CD14-positive monocyte (primary cell): ENCODE measurements at regions not wholly inside any gene's neighbourhood (a gene's known extent, or its start where the extent isn't known, plus 50 kb on each side); places are given as distances from the start of the nearest gene placed in this dataset.
A peak's percentile ranks its signal among the peaks of the same experiment; 100 is the strongest.

Source experiments
- DNase-seq, 3 donors: peaks; one replicate each; pipeline ENCODE4 v3.0.0-alpha.2; 2011 to 2022
- H2AFZ ChIP-seq: 2 replicates; pipeline ENCODE4 v1.6.0; 2012; ENCODE audit warnings: mild to moderate bottlenecking, low read depth, low read length, inconsistent platforms; ENCODE audit not compliant: insufficient read depth, poor library complexity, severe bottlenecking
- H3K27ac ChIP-seq, 2 donors: 1 replicate in 1 of 2; 2 replicates in 1 of 2; pipeline ENCODE4 v1.5.1; 2012 to 2013; ENCODE audit warnings: low read length in 2 of 2, control low read depth in 1 of 2, inconsistent platforms in 1 of 2, low read depth in 1 of 2, mild to moderate bottlenecking in 1 of 2
- H3K27me3 ChIP-seq, 2 donors: one replicate each; pipeline versions ENCODE4 v1.6.0 to v1.6.1; 2011 to 2013; ENCODE audit warnings: low read length in 2 of 2; ENCODE audit not compliant: control insufficient read depth in 2 of 2, insufficient read depth in 2 of 2
- H3K36me3 ChIP-seq, 2 donors: replicated peaks in 1 of 2; 1 replicate in 1 of 2; 2 replicates in 1 of 2; pipeline versions ENCODE4 v1.5.1 to v1.6.1; 2012 to 2013; ENCODE audit warnings: low read length in 2 of 2, control low read depth in 1 of 2, inconsistent platforms in 1 of 2, mild to moderate bottlenecking in 1 of 2; ENCODE audit not compliant: insufficient read depth in 2 of 2, control insufficient read depth in 1 of 2
- H3K4me1 ChIP-seq, 2 donors: 1 replicate in 1 of 2; 2 replicates in 1 of 2; pipeline versions ENCODE4 v1.5.1 to v1.6.1; 2012 to 2013; ENCODE audit warnings: low read length in 2 of 2, control low read depth in 1 of 2, inconsistent platforms in 1 of 2, mild to moderate bottlenecking in 1 of 2, moderate library complexity in 1 of 2; ENCODE audit not compliant: insufficient read depth in 2 of 2, control insufficient read depth in 1 of 2
- H3K4me2 ChIP-seq: replicated peaks from 2 replicates; pipeline ENCODE3; 2012; ENCODE audit warnings: low read length, moderate library complexity, mild to moderate bottlenecking; ENCODE audit not compliant: poor library complexity, severe bottlenecking; ENCODE audit errors: extremely low read depth
- H3K4me3 ChIP-seq, 3 experiments: fragments of 200-600 bp in 1 of 3; sonication (generic) in 1 of 3; replicated peaks in 1 of 3; 1 replicate in 2 of 3; 2 replicates in 1 of 3; pipeline ENCODE4 v1.5.1; 2011 to 2013; ENCODE audit warnings: low read length in 3 of 3, mild to moderate bottlenecking in 3 of 3, control low read depth in 2 of 3, low read depth in 2 of 3, inconsistent platforms in 1 of 3, moderate library complexity in 1 of 3
- H3K79me2 ChIP-seq: 2 replicates; pipeline ENCODE4 v1.6.0; 2012; ENCODE audit warnings: mild to moderate bottlenecking, control low read depth, inconsistent platforms, low read length, moderate library complexity; ENCODE audit not compliant: insufficient read depth
- H3K9ac ChIP-seq: 2 replicates; pipeline ENCODE4 v1.6.0; 2017; ENCODE audit warnings: low read length, mild to moderate bottlenecking; ENCODE audit not compliant: insufficient read depth, poor library complexity, severe bottlenecking
- H3K9me3 ChIP-seq, 2 donors: replicated peaks in 1 of 2; 1 replicate in 1 of 2; 2 replicates in 1 of 2; pipeline versions ENCODE4 v1.5.1 to v1.6.1; 2012 to 2013; ENCODE audit warnings: low read length in 2 of 2, control low read depth in 1 of 2; ENCODE audit not compliant: control insufficient read depth in 1 of 2, insufficient read depth in 1 of 2
- H4K20me1 ChIP-seq: 2 replicates; pipeline ENCODE4 v1.6.0; 2012; ENCODE audit warnings: mild to moderate bottlenecking, low read length, control low read depth, moderate library complexity; ENCODE audit not compliant: insufficient read depth
- H3K27ac Mint-ChIP-seq, 7 donors: one replicate each; pipeline ENCODE4 v1.8.0; 2020; ENCODE audit warnings: mild to moderate bottlenecking in 7 of 7, mixed read lengths in 7 of 7, moderate library complexity in 6 of 7, inconsistent platforms in 2 of 7
- H3K27me3 Mint-ChIP-seq, 3 donors: one replicate each; pipeline ENCODE4 v1.8.0; 2021 to 2022; ENCODE audit warnings: low read depth in 3 of 3, mild to moderate bottlenecking in 3 of 3, mixed read lengths in 3 of 3, moderate library complexity in 3 of 3, inconsistent platforms in 1 of 3
- H3K36me3 Mint-ChIP-seq, 2 donors: one replicate each; pipeline ENCODE4 v1.8.0; 2020; ENCODE audit warnings: mixed read lengths in 2 of 2, inconsistent platforms in 1 of 2, mild to moderate bottlenecking in 1 of 2
- H3K4me1 Mint-ChIP-seq: one replicate; pipeline ENCODE4 v1.8.0; 2020; ENCODE audit warnings: mild to moderate bottlenecking, mixed read lengths
- H3K4me3 Mint-ChIP-seq, 2 donors: one replicate each; pipeline ENCODE4 v1.8.0; 2020; ENCODE audit warnings: mild to moderate bottlenecking in 2 of 2, mixed read lengths in 2 of 2, moderate library complexity in 1 of 2
- H3K9me3 Mint-ChIP-seq, 7 donors: one replicate each; pipeline ENCODE4 v1.8.0; 2020 to 2022; ENCODE audit warnings: mixed read lengths in 7 of 7, mild to moderate bottlenecking in 6 of 7, moderate library complexity in 6 of 7, inconsistent platforms in 2 of 7
- WGBS: methylation state at CpG from one replicate; pipeline ENCODE4 v1.1.5; 2013; ENCODE audit warnings: missing lambda C conversion rate; ENCODE audit not compliant: insufficient coverage; 5-methylcytosine and 5-hydroxymethylcytosine counted together
- intact Hi-C, 2 donors: fragments of 100-400 bp; cut with micrococcal nuclease; formaldehyde crosslinking; loops; one replicate each; pipeline versions ENCODE4 v1.15.0 to v1.15.1; 2023
- TF ChIP-seq, protein P1 (sequence below): fragments of 200-600 bp; IDR thresholded peaks from one replicate; pipeline ENCODE4 v1.8.0; 2022; ENCODE audit warnings: antibody characterized with exemption, mild to moderate bottlenecking

DNA sequence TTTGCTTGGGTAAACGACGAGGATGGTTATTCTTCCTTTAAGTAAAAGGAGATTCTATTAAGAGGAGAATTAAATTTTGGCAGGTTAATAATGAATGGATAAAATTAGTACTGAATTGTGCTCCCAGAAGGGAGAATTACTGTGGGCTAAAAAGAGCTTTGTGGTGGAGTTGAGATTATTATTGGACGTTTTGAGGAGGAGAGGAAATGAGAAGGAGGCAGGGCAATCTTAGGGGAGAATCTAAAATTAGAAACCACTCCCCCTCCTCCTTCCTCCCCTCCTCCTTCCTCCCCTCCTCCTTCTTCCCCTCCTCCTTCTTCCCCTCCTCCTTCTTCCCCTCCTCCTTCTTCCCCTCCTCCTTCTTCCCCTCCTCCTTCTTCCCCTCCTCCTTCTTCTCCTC, 331.8 kb downstream of the PRL start:
- H3K27ac ChIP-seq = peak overlapping the region in 1 of 2 donors; percentile 43
- no peaks in the 10 kb centered on the region for H4K20me1 ChIP-seq
- Mint-ChIP-seq H3K4me3 (peak overlapping the region in 1 of 2 donors; percentile 67), H3K36me3 (no peaks in the 10 kb centered on the region), H3K27me3 (peaks cover 0 to 2% (median 2%) of the 10 kb centered on the region in 3 donors), H3K27ac (peak overlapping the region in 3 of 7 donors; percentile 38 to 63 (median 43)), H3K4me1 (peaks cover 21% of the 10 kb centered on the region), H3K9me3 (no peaks in the 10 kb centered on the region)
- peak overlapping the region in 1 of 3 experiments; percentile 3 for H3K4me3 ChIP-seq
- intact Hi-C loops = no loop called here
- TF ChIP-seq, protein P1, sequence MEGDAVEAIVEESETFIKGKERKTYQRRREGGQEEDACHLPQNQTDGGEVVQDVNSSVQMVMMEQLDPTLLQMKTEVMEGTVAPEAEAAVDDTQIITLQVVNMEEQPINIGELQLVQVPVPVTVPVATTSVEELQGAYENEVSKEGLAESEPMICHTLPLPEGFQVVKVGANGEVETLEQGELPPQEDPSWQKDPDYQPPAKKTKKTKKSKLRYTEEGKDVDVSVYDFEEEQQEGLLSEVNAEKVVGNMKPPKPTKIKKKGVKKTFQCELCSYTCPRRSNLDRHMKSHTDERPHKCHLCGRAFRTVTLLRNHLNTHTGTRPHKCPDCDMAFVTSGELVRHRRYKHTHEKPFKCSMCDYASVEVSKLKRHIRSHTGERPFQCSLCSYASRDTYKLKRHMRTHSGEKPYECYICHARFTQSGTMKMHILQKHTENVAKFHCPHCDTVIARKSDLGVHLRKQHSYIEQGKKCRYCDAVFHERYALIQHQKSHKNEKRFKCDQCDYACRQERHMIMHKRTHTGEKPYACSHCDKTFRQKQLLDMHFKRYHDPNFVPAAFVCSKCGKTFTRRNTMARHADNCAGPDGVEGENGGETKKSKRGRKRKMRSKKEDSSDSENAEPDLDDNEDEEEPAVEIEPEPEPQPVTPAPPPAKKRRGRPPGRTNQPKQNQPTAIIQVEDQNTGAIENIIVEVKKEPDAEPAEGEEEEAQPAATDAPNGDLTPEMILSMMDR = no peak
- no peak overlapping the region for H3K9ac ChIP-seq
- peaks cover 10 to 14% of the 10 kb centered on the region in 2 donors for H3K4me1 ChIP-seq
- H3K4me2 ChIP-seq = peak overlapping the region; percentile 36
- H3K9me3 ChIP-seq = no peaks in the 10 kb centered on the region
- no peaks in the 10 kb centered on the region for H3K27me3 ChIP-seq
- no peaks in the 10 kb centered on the region for H3K79me2 ChIP-seq
- no peak for DNase-seq
- no peaks in the 10 kb centered on the region for H3K36me3 ChIP-seq
- peak overlapping the region; percentile 19 for H2AFZ ChIP-seq
- 85% methylated on average over 2 of the region's 3 CpGs for WGBS

DNA sequence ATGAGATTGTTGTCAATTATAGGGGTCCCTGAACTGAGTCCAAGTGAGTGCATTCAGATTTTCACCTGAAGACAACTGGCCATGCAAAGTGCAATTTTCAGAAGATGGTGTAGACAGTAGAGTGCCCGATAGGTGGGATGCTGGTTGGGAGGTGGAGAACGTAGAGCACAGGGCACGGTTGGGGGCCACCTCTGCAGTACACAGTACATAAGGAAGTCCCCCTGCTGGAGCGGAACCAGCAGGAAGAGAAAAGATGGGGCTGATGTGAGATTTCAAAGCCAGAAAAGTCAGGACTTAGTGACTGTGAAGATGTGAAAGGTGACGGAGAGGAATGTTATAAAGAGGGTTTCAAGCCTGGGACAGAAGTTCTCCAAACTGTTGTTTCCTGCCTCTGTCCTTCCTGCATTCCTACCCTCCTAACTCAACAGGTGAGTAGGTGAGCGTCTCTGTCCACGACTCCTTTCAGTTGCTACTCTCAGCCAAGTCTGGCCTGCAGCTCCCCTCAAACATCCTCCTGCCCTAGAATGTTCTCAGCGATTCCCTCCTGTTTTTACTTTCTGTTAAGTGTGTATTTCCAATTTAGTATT, 330.8 kb downstream of the PRL start:
- H3K4me1 Mint-ChIP-seq = peaks cover 26% of the 10 kb centered on the region
- Histone ChIP-seq H3K9me3 (no peaks in the 10 kb centered on the region), H3K27ac (no peak overlapping the region), H3K4me2 (no peak overlapping the region), H3K4me1 (peaks cover 18 to 22% of the 10 kb centered on the region in 2 donors), H3K9ac (no peak overlapping the region), H3K79me2 (no peaks in the 10 kb centered on the region), H4K20me1 (no peaks in the 10 kb centered on the region), H2AFZ (peak overlapping the region; percentile 42), H3K36me3 (no peaks in the 10 kb centered on the region), H3K4me3 (no peak overlapping the region), H3K27me3 (no peaks in the 10 kb centered on the region)
- peaks cover 0 to 2% (median 0%) of the 10 kb centered on the region in 3 donors for H3K27me3 Mint-ChIP-seq
- DNase-seq = no peak
- intact Hi-C loops = no loop called here
- no peaks in the 10 kb centered on the region for H3K9me3 Mint-ChIP-seq
- no peak overlapping the region for H3K4me3 Mint-ChIP-seq
- 84% methylated on average over 4 of the region's 8 CpGs for WGBS
- TF ChIP-seq, protein P1 = no peak
- H3K27ac Mint-ChIP-seq = peak overlapping the region in 3 of 7 donors; percentile 31 to 77 (median 66)
- no peaks in the 10 kb centered on the region for H3K36me3 Mint-ChIP-seq
